HG03378 (cell line): ENCODE measurements at regions not wholly inside any gene's neighbourhood (a gene's known extent, or its start where the extent isn't known, plus 50 kb on each side); places are given as distances from the start of the nearest gene placed in this dataset.

Experiments
- ATAC-seq: cut with Tn5 transposase; IDR thresholded peaks from one replicate; pipeline ENCODE4 v1.9.1; 2021; ENCODE audit warnings: mild to moderate bottlenecking, moderate library complexity; ENCODE audit not compliant: unreplicated experiment

- ATAC-seq = no peak
Measured at GRCh38 chr18:78677483-78678317, 301.9 kb upstream of the SALL3 start.

DNA sequence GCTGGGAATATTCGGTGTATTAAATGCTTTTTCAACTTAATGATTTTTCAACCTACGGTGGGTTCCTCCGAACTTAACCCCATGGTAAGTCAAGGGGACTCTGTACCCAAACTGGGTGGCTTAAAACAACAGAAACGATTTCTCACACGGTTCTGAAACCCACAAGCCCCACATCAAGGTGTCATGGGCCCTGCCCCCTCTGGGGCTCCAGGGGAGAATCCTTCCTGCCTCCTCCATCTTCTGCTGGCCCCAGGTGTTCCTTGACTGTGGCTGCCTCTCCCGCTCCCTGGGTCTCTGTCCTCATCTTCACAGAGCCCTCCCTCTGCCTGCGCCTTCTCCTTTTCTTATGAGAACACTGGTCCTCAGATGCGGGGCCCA is 301.3 kb upstream of the SALL3 start:
- no peak for ATAC-seq

DNA sequence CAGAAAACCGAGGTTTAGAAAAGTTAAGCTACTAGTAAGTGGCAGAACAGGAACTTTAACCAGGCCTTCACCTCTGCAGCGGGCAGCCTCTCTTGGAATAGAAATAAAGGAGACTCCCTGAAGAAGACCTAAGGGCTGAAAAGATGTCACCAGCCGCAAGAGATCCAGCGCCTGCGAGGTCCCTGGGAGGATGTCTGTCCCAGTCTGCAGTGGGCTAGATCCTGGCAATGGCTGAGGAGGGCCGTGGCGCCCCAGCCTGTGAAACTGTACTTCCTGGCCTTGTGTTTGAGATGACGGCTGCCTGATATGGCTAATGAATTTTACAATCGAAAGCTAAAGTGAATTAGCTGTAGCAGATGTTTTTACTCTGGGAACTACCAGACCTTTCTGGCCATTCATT is 300.6 kb upstream of the SALL3 start:
- ATAC-seq = no peak

GRCh38 chr18:78679613-78680260 is 299.9 kb upstream of the SALL3 start:
- ATAC-seq = no peak

DNA sequence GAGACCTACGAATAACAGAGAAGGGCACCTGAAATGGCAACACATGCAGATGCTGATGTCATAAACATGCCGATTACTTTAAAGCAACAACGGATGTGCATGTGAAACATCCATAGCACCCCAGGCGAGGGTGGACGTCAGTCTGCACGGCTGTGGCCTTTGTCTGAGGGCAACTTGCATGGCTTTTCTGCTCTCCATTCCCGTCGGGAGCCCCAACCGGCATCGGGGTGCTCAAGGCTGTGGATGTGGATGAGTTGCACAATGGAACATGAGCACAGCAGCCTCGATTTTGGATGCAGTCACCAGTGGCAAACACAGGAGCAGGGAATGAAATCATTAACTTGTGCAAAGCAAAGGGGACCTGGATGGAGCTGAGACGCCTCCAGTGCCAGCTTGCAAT is 298.2 kb upstream of the SALL3 start:
- no peak for ATAC-seq

DNA sequence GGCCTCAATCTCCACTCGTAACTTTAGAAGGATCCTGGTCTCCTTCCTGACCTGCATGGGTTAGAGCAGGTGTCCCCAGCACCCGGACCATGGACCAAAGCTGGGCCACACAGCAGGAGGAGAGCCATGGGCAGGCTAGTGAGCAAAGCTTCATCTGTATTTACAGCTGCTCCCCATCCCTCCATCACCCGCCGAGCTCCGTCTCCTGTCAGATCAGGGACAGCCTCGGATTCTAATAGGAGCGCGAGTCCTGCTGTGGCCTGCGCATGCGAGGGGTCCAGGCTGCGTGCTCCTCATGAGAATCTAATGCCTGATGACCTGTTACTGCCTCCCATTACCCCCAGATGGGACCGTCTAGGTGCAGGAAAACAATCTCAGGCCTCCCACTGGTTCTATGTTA is 297.7 kb upstream of the SALL3 start:
- no peak for ATAC-seq

- no peak for ATAC-seq
Measured at GRCh38 chr18:78682716-78683115, 296.9 kb upstream of the SALL3 start.

DNA sequence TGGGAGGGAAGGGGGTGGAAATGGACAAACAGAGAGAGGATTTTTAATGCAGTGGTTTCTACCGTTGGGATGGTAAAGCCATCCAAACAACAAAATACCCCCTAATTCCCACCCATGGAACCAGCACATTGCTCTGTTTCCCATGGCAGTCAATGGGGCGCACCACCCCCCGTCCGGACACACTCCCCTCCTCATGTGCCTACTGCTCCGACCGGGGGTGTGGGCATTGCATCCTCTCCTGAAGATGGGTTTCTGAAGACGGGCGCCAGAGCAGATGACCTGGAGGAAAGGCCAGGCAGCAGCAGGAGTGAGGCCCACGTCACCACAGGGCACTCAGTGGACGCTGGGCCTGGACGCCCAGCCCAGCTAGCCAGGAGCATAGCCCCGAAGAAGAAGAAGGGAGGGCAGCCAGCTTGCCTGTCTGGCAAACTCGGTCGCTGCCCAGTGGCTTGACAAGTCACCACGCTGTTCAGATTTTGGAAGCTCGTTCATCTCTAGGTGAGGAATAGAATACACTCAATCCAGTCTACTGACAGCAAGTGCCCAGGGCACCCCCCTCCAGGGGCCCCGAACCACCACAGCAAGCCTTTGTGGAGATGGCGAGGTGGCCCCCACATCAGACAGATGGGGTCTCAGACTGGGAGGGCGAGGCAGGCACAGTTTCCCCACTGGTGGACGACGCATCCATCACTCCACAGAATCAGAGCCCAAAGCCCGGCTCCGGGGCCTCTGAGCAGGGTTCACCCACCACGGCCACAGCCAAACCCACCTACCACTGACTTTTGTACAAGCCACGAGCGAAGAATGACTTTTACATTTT is 296.2 kb upstream of the SALL3 start:
- ATAC-seq = no peak

DNA sequence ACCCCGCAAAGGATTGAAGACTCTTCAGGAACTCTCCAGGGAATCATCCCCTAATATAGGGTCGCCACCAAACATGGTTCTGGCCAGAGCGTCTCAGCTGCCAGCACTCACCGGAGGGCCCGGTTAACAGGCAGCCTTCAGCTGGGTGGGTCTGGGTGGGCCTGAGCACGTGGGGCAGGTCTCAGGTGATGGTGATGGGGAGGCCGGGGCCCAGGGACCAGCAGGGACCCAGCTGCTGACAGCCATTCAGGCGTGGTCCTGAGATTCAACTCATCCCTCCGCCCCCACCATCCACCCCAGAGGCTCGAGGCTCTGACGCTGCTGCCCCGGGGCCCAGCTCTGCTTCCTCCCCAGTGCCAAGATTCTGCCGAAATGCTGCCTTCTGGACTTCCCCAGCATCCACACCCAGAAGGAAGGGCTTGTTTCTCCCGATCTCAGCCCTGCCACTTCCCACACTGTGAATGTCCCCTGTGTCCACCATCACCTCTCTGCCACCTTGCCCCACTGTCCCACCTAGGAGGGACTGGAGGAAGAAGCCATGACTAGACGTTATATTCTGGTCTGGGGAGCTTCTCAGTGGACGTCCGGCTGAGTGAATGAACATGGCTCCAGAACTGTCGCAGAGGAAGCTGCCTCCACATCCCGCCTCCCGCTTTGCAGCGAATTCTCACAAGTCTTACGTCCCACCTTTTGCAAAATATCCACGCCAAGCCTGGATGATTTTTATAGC is 294.2 kb upstream of the SALL3 start:
- ATAC-seq = no peak

GRCh38 chr18:78685980-78686530 is 293.6 kb upstream of the SALL3 start:
- ATAC-seq = no peak

- ATAC-seq = no peak
Measured at GRCh38 chr18:78686976-78687685, 292.5 kb upstream of the SALL3 start.

DNA sequence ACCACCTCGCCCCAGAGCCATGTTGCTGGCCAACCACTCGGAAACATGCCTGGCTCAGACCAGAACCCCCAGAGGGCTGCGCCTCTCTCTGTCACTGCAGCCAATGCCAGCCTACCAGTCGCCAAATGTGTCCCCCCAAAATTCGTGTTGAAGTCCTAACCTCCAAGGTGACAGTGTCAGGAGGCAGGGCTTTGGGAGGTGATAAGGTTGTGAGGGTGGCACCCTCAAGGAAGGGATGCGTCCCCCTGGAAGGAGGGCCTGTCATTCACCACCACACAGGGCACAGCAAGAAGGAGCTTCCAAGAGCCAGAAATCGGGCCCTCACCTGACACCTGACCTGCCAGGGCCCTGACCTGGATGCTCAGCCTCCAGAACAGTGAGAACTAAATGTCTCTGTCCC is 291.9 kb upstream of the SALL3 start:
- ATAC-seq = no peak

GRCh38 chr18:78688249-78688648 is 291.4 kb upstream of the SALL3 start:
- no peak for ATAC-seq

- ATAC-seq = no peak
Measured at GRCh38 chr18:78688916-78689315, 290.7 kb upstream of the SALL3 start.

DNA sequence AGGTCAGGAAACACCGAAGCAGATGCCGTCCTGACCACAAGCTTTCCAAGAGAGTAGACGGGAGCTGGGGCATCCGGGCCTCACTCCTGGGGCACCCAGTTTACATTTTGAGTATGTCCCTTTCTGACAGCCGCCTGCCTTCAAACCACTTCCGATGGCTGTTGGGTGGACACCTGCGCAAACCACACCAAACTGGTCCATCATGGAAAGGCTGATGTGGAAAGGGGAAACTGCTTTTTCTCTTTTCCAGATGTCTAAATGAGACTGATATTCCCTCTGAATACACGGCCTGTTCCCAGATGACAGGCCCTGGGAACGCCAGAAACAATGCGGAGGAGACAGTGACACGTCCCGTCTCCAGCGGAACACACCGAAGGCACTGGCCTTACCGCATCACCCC is 290.0 kb upstream of the SALL3 start:
- ATAC-seq = no peak

DNA sequence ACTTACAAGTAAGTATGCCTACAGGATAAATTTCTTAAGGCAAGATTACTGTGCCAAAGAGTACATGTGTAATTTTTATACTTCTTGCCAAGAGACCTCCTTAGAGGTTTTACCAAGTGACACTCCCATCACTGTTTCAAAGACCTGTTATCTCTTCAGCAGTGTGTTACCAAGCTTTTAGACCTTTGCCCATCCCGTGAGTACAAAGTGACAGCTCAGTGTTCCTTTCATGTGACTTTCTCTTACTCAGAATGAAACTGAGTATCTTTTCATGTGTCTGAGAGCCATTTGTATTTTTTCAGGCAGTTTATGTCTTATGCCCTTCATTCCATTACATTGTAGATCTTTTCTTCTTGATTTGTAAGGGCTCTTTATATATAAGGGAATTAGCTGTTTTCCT is 287.5 kb upstream of the SALL3 start:
- no peak for ATAC-seq

GRCh38 chr18:78693429-78693828 is 286.2 kb upstream of the SALL3 start:
- ATAC-seq = no peak

DNA sequence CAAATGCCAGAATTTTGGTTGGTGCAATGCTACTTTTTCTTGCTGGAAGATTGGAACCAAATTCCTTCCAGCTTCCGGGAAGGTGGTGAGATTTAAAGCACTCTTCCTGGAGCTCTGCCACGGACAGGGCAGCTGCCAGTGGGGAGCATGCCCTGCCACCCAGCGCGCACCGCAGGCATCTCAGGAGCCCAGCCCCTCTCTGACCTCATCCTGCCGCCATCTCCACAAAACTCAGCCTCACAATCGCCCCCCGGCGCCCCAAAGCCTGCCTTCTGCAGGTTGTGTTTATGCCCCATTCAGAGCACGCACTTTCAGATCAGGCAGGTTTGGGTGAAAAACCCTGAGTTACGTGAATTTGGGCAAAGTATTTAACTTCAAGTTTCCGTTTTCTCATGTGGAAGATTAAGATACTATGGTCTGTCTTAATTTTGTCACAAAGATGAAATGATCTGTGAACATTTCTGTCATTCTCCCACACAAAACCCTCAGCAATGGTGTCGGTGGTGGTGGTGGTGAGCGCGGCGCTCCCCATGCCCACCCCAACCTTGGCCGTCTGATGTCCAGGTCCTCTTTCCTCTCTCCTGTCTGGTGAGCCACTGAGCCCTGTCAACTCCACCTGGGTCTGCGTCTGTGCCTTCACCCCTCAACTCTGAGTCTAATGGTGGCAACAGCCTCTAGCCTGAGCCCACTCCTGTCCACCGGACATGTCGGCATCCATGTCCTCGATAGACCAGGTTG is 282.8 kb upstream of the SALL3 start:
- no peak for ATAC-seq

- no peak for ATAC-seq
Measured at GRCh38 chr18:78697446-78697845, 282.2 kb upstream of the SALL3 start.
